ENCODE measurements at regions not wholly inside any gene's neighbourhood (a gene's known extent, or its start where the extent isn't known, plus 50 kb on each side); places are given as distances from the start of the nearest gene placed in this dataset.

DNA sequence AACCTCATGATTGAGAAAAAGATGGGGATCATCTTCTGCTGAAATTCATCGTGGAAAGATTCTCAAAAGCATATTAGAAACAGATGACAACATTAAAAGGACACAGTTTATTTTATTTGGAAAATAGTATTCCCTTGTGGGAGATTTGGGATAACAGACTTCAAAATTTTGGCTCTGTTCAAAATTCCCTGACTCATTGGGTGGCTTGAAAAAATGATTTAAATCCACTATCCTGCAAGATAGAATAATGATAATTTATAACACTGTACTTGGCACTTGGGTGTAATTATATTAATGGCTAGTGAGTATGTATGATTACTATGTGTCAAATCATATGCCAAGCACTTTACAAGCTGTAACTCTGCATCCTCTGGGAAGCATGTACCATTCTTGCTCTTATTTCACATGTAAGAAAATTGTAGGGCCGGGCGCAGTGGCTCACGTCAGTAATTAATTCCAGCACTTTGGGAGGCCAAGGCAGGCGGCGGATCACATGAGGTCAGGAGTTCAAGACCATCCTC lies 128.8 kb downstream of the LMNTD1 start:
- Histone ChIP-seq H3K4me1 (ENCODE audit: control insufficient read depth, insufficient read depth, low read length, poor library complexity, severe bottlenecking) (no peaks in the 10 kb centered on the region), H3K4me3 (ENCODE audit: extremely low read depth, insufficient read depth, low read length, poor library complexity, severe bottlenecking) (no peak overlapping the region), H3K36me3 (ENCODE audit: control insufficient read depth, insufficient read depth, low read length) (no peaks in the 10 kb centered on the region), H3K27ac (ENCODE audit: low read depth, low read length, severe bottlenecking) (no peak overlapping the region), H3K9me3 (ENCODE audit: control insufficient read depth, low read length) (no peaks in the 10 kb centered on the region)
- WGBS, 2 experiments (ENCODE audit: insufficient coverage in 2 of 2) = 77 to 100% methylated on average over 1 to 3 of the region's 6 CpGs

GRCh38 chr12:25423355-25424050 lies 129.6 kb downstream of the LMNTD1 start:
- no peaks in the 10 kb centered on the region for H3K9me3 ChIP-seq (ENCODE audit: control insufficient read depth, low read length)
- no peak overlapping the region for H3K4me3 ChIP-seq (ENCODE audit: extremely low read depth, insufficient read depth, low read length, poor library complexity, severe bottlenecking)
- no peaks in the 10 kb centered on the region for H3K4me1 ChIP-seq (ENCODE audit: control insufficient read depth, insufficient read depth, low read length, poor library complexity, severe bottlenecking)
- no peak overlapping the region for H3K27ac ChIP-seq (ENCODE audit: low read depth, low read length, severe bottlenecking)
- WGBS, 2 experiments (ENCODE audit: insufficient coverage in 2 of 2) = 84 to 93% methylated on average over 9 to 10 of the region's 11 CpGs
- no peaks in the 10 kb centered on the region for H3K36me3 ChIP-seq (ENCODE audit: control insufficient read depth, insufficient read depth, low read length)

DNA sequence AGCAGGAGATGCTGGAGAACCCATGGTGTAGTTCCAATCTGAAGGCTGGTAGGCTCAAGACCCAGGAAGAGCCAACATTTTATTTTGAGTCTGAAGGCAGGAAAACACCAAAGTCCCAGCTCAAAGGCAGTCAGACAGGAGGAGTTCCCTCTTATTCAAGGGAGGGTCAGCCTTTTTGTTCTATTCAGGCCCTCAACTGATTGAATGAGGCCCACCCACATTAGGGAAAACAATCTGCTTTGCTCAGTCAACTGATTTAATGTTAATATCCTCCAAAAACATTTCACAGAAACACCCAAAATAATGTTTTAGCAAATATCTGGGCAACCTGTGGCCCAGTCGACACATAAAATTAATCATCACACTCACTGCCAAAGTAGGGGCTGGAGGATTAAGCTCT lies 130.8 kb downstream of the LMNTD1 start:
- no peak overlapping the region for H3K4me3 ChIP-seq (ENCODE audit: extremely low read depth, insufficient read depth, low read length, poor library complexity, severe bottlenecking)
- no peaks in the 10 kb centered on the region for H3K36me3 ChIP-seq (ENCODE audit: control insufficient read depth, insufficient read depth, low read length)
- no peaks in the 10 kb centered on the region for H3K9me3 ChIP-seq (ENCODE audit: control insufficient read depth, low read length)
- H3K27ac ChIP-seq (ENCODE audit: low read depth, low read length, severe bottlenecking) = no peak overlapping the region
- WGBS, 2 experiments (ENCODE audit: insufficient coverage in 2 of 2) = no CpG with 5 or more reads among the region's 1 CpG
- no peaks in the 10 kb centered on the region for H3K4me1 ChIP-seq (ENCODE audit: control insufficient read depth, insufficient read depth, low read length, poor library complexity, severe bottlenecking)

DNA sequence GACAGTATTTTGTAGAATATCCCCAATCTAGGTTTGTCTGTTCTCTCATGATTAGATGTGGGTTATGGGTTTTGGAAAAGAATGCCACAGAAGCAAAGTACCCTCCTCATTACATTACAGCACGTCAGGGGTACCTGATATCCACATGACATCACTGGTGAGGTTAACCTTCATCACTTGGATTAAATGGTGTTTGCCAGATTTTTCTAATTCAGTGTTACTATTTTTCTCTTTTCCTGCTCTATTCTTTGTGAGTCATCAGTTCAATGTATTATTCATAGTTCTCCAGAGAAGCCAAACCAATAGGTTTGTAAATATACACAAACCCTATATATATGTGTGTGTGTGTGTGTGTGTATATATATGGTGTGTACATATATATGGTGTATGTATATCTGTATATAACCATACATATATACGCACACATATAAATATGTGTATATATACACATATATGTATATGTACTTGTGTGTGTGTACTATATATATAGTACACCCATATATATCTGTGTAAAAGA lies 131.4 kb downstream of the LMNTD1 start:
- no peak overlapping the region for H3K27ac ChIP-seq (ENCODE audit: low read depth, low read length, severe bottlenecking)
- H3K4me3 ChIP-seq (ENCODE audit: extremely low read depth, insufficient read depth, low read length, poor library complexity, severe bottlenecking) = no peak overlapping the region
- H3K4me1 ChIP-seq (ENCODE audit: control insufficient read depth, insufficient read depth, low read length, poor library complexity, severe bottlenecking) = no peaks in the 10 kb centered on the region
- WGBS, 2 experiments (ENCODE audit: insufficient coverage in 2 of 2) = no CpG with 5 or more reads among the region's 2 CpGs
- H3K9me3 ChIP-seq (ENCODE audit: control insufficient read depth, low read length) = no peaks in the 10 kb centered on the region
- H3K36me3 ChIP-seq (ENCODE audit: control insufficient read depth, insufficient read depth, low read length) = no peaks in the 10 kb centered on the region

DNA sequence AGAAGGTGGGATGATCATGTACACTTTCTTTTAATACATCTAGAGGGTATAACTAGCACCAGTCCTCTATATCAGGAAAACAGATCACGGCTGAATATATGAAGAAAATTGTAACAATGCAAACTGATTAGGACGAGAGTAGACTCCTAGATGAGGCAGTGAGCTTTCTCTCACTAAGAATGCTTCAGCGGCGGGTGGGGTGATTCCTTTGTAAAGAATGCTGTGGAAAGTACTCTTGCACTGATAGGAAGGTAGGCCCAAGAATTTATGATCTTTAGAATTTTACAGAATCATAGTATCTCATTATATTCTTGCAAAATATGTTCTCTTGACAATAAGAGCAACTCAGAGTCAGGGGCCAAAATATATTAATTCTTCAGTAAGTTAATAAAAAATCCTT lies 133.0 kb downstream of the LMNTD1 start:
- no peaks in the 10 kb centered on the region for H3K9me3 ChIP-seq (ENCODE audit: control insufficient read depth, low read length)
- no peaks in the 10 kb centered on the region for H3K4me1 ChIP-seq (ENCODE audit: control insufficient read depth, insufficient read depth, low read length, poor library complexity, severe bottlenecking)
- no peak overlapping the region for H3K27ac ChIP-seq (ENCODE audit: low read depth, low read length, severe bottlenecking)
- 41% methylated on average over 3 of the region's 4 CpGs; no CpG with 5 or more reads in 1 of the 2 experiments for WGBS, 2 experiments (ENCODE audit: insufficient coverage in 2 of 2)
- no peak overlapping the region for H3K4me3 ChIP-seq (ENCODE audit: extremely low read depth, insufficient read depth, low read length, poor library complexity, severe bottlenecking)
- H3K36me3 ChIP-seq (ENCODE audit: control insufficient read depth, insufficient read depth, low read length) = no peaks in the 10 kb centered on the region

- H3K9me3 ChIP-seq (ENCODE audit: control insufficient read depth, low read length) = no peaks in the 10 kb centered on the region
- H3K4me1 ChIP-seq (ENCODE audit: control insufficient read depth, insufficient read depth, low read length, poor library complexity, severe bottlenecking) = no peaks in the 10 kb centered on the region
- no peak overlapping the region for H3K4me3 ChIP-seq (ENCODE audit: extremely low read depth, insufficient read depth, low read length, poor library complexity, severe bottlenecking)
- 80% methylated on average over 1 of the region's 2 CpGs; no CpG with 5 or more reads in 1 of the 2 experiments for WGBS, 2 experiments (ENCODE audit: insufficient coverage in 2 of 2)
- no peaks in the 10 kb centered on the region for H3K36me3 ChIP-seq (ENCODE audit: control insufficient read depth, insufficient read depth, low read length)
- no peak overlapping the region for H3K27ac ChIP-seq (ENCODE audit: low read depth, low read length, severe bottlenecking)
Observed at GRCh38 chr12:25419595-25419994, 133.5 kb downstream of the LMNTD1 start.

DNA sequence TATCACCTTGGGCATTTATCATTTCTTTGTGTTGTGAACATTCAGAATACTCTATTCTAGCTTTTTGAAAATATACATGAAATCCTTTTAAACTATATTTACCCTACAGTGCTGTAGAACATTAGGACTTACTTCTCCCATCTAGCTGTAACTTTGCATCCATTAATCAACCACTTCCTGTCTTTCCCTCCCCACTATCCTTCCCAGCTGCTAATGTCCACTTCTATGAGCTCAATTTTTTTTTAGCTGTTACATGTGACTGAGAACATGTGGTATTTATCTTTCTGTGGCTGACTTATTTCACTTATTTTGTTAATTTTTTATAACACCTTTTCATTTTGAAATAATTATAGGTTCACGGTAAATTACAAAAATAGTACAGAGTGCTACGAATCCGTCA lies 136.0 kb downstream of the LMNTD1 start:
- Histone ChIP-seq H3K27ac (ENCODE audit: low read depth, low read length, severe bottlenecking) (no peak overlapping the region), H3K4me3 (ENCODE audit: extremely low read depth, insufficient read depth, low read length, poor library complexity, severe bottlenecking) (no peak overlapping the region), H3K9me3 (ENCODE audit: control insufficient read depth, low read length) (no peaks in the 10 kb centered on the region), H3K4me1 (ENCODE audit: control insufficient read depth, insufficient read depth, low read length, poor library complexity, severe bottlenecking) (no peaks in the 10 kb centered on the region), H3K36me3 (ENCODE audit: control insufficient read depth, insufficient read depth, low read length) (no peaks in the 10 kb centered on the region)
- WGBS, 2 experiments (ENCODE audit: insufficient coverage in 2 of 2) = no CpG with 5 or more reads among the region's 3 CpGs

- H3K27ac ChIP-seq (ENCODE audit: low read depth, low read length, severe bottlenecking) = no peak overlapping the region
- no peaks in the 10 kb centered on the region for H3K4me1 ChIP-seq (ENCODE audit: control insufficient read depth, insufficient read depth, low read length, poor library complexity, severe bottlenecking)
- 88 to 100% methylated on average over 2 to 4 of the region's 4 CpGs for WGBS, 2 experiments (ENCODE audit: insufficient coverage in 2 of 2)
- no peak overlapping the region for H3K4me3 ChIP-seq (ENCODE audit: extremely low read depth, insufficient read depth, low read length, poor library complexity, severe bottlenecking)
- H3K36me3 ChIP-seq (ENCODE audit: control insufficient read depth, insufficient read depth, low read length) = no peaks in the 10 kb centered on the region
- no peaks in the 10 kb centered on the region for H3K9me3 ChIP-seq (ENCODE audit: control insufficient read depth, low read length)
Observed at GRCh38 chr12:25416516-25416915, 136.6 kb downstream of the LMNTD1 start.

DNA sequence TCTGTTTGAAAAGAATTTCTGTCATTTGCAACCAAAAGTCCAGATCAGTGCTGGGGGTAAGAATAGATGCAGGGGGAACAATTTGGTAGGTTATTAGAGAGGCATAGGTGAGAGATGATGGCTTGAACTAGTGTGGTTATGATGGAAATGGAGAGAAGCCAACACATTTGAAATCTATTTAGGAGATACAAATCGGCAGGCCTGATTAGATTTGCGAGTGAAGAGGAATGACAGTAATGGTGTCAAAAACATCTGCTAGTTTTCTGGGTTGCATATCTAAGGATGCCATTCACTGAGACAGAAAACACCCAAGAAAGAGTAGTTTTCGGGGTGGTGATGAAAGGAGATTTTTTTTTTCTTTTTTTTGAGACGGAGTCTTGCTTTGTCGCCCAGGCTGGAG lies 138.1 kb downstream of the LMNTD1 start:
- no peak overlapping the region for H3K27ac ChIP-seq (ENCODE audit: low read depth, low read length, severe bottlenecking)
- peaks cover 3% of the 10 kb centered on the region for H3K9me3 ChIP-seq (ENCODE audit: control insufficient read depth, low read length)
- H3K36me3 ChIP-seq (ENCODE audit: control insufficient read depth, insufficient read depth, low read length) = no peaks in the 10 kb centered on the region
- H3K4me3 ChIP-seq (ENCODE audit: extremely low read depth, insufficient read depth, low read length, poor library complexity, severe bottlenecking) = no peak overlapping the region
- whole genome bisulfite sequencing, 2 experiments (ENCODE audit: insufficient coverage in 2 of 2) = 93 to 96% methylated on average over 2 of the region's 5 CpGs
- H3K4me1 ChIP-seq (ENCODE audit: control insufficient read depth, insufficient read depth, low read length, poor library complexity, severe bottlenecking) = no peaks in the 10 kb centered on the region

- no peaks in the 10 kb centered on the region for H3K4me1 ChIP-seq (ENCODE audit: control insufficient read depth, insufficient read depth, low read length, poor library complexity, severe bottlenecking)
- 100% methylated on average over 1 of the region's 3 CpGs; no CpG with 5 or more reads in 1 of the 2 experiments for WGBS, 2 experiments (ENCODE audit: insufficient coverage in 2 of 2)
- no peak overlapping the region for H3K27ac ChIP-seq (ENCODE audit: low read depth, low read length, severe bottlenecking)
- H3K4me3 ChIP-seq (ENCODE audit: extremely low read depth, insufficient read depth, low read length, poor library complexity, severe bottlenecking) = no peak overlapping the region
- H3K36me3 ChIP-seq (ENCODE audit: control insufficient read depth, insufficient read depth, low read length) = no peaks in the 10 kb centered on the region
- H3K9me3 ChIP-seq (ENCODE audit: control insufficient read depth, low read length) = peaks cover 3% of the 10 kb centered on the region
Observed at GRCh38 chr12:25412735-25413134, 140.3 kb downstream of the LMNTD1 start.

- no peaks in the 10 kb centered on the region for H3K36me3 ChIP-seq (ENCODE audit: control insufficient read depth, insufficient read depth, low read length)
- H3K4me1 ChIP-seq (ENCODE audit: control insufficient read depth, insufficient read depth, low read length, poor library complexity, severe bottlenecking) = no peaks in the 10 kb centered on the region
- WGBS, 2 experiments (ENCODE audit: insufficient coverage in 2 of 2) = 85 to 93% methylated on average over 4 to 5 of the region's 5 CpGs
- peaks cover 12% of the 10 kb centered on the region for H3K9me3 ChIP-seq (ENCODE audit: control insufficient read depth, low read length)
- no peak overlapping the region for H3K4me3 ChIP-seq (ENCODE audit: extremely low read depth, insufficient read depth, low read length, poor library complexity, severe bottlenecking)
- H3K27ac ChIP-seq (ENCODE audit: low read depth, low read length, severe bottlenecking) = no peak overlapping the region
Observed at GRCh38 chr12:25404955-25405354, 148.1 kb downstream of the LMNTD1 start.

Measured in mesodermal cell (in vitro differentiated cells).